Heart left ventricle (tissue), 16 donors: ENCODE measurements at regions not wholly inside any gene's neighbourhood (a gene's known extent, or its start where the extent isn't known, plus 50 kb on each side); places are given as distances from the start of the nearest gene placed in this dataset.

ENCODE experiments used
- ATAC-seq, 4 donors: fragments of 200-7000 bp; cut with Tn5 transposase; one replicate each; pipeline ENCODE4 v1.9.1; 2020 to 2022; ENCODE audit warnings: moderate library complexity in 4 of 4, mild to moderate bottlenecking in 3 of 4, moderate number of reproducible peaks in 1 of 4
- DNase-seq, 5 donors: peaks; one replicate each; pipeline ENCODE4 v3.0.0-alpha.2; 2020
- H3K27ac ChIP-seq, 12 donors: fragments of 200-600 bp; sonication (generic) in 4 of 12; one replicate each; pipeline versions ENCODE4 v1.5.0 to v1.8.0; 2016 to 2022; ENCODE audit warnings: mild to moderate bottlenecking in 2 of 12
- H3K27me3 ChIP-seq, 9 donors: fragments of 200-600 bp; sonication (generic) in 2 of 9; one replicate each; pipeline versions ENCODE4 v1.5.1 to v1.8.0; 2016 to 2022; ENCODE audit warnings: mild to moderate bottlenecking in 3 of 9
- H3K36me3 ChIP-seq, 9 donors: fragments of 200-600 bp; sonication (generic) in 2 of 9; one replicate each; pipeline versions ENCODE4 v1.5.0 to v1.8.0; 2018 to 2022; ENCODE audit warnings: mild to moderate bottlenecking in 2 of 9
- H3K4me1 ChIP-seq, 12 donors: fragments of 200-600 bp; sonication (generic) in 4 of 12; one replicate each; pipeline versions ENCODE4 v1.5.0 to v1.8.0; 2016 to 2022; ENCODE audit warnings: mild to moderate bottlenecking in 3 of 12
- H3K4me3 ChIP-seq, 12 donors: fragments of 200-600 bp; sonication (generic) in 4 of 12; one replicate each; pipeline versions ENCODE4 v1.5.0 to v1.8.0; 2017 to 2022; ENCODE audit warnings: mild to moderate bottlenecking in 9 of 12, moderate library complexity in 4 of 12
- H3K9me3 ChIP-seq, 12 donors: fragments of 200-600 bp; sonication (generic) in 4 of 12; one replicate each; pipeline versions ENCODE4 v1.5.0 to v1.8.0; 2016 to 2022; ENCODE audit warnings: mild to moderate bottlenecking in 1 of 12
- POLR2A ChIP-seq, 2 donors: fragments of 450-650 bp; IDR thresholded peaks; one replicate each; pipeline ENCODE4 v1.6.1; 2017; ENCODE audit warnings: antibody characterized with exemption in 2 of 2, mild to moderate bottlenecking in 2 of 2, moderate library complexity in 2 of 2
- WGBS, 4 donors: extraction: QIAGEN DNeasy Blood & Tissue Kit in 2 of 4; methylation state at CpG; one replicate each; pipeline versions ENCODE4 v1.1.5 to v1.1.7; 2013 to 2018; 5-methylcytosine and 5-hydroxymethylcytosine counted together
- intact Hi-C, 10 donors: fragments of 100-400 bp; cut with DNase I; formaldehyde crosslinking; loops; one replicate each; pipeline versions ENCODE4 v1.11.1 to v1.14.2; 2022
- TF ChIP-seq, protein P1 (sequence below), 12 donors: fragments of 200-600 bp; sonication (generic) in 4 of 12; IDR thresholded peaks; one replicate each; pipeline versions ENCODE4 v1.5.0 to v1.8.0; 2018 to 2022; ENCODE audit warnings: antibody characterized with exemption in 12 of 12, mild to moderate bottlenecking in 5 of 12
- donor health status: ischemic (EF 13 %, LVEDD 7.1; RV severe dilation, severe dysfunction).
- donor health status: healthy with polysubstance abuse.
- donor health status: DM: no; HTN: yes; CAD: no.
- donor health status: DM: no; HTN: no; CAD: no.
- donor health status: ischemic (EF 25% LVEDD 6.9; RV normal size, moderate dysfunction).
- donor health status: ischemic (EF 25% LVEDD 5.7; RV mildly dilated, moderate dysfunction).
- donor health status: healthy.
- donor health status: DM: yes; HTN: yes; CAD: no.
- donor health status: ischemic (EF 35%, LVEDD 5.7; RV mildly dilated, moderate dysfunction).
- donor health status: nonischemic (EF 11% LVEDD 7.7; RV severe dilation, severe dysfunction).
- donor health status: DM: yes; HTN: yes; CAD: no.
- donor health status: PGD.
- donor health status: ischemic (EF 29% LVEDD 5.4; RV normal size, mild dysfunction).
- donor health status: nonischemic (EF 23%, LVEDD 6.1; RV moderate dilation, normal function).

DNA sequence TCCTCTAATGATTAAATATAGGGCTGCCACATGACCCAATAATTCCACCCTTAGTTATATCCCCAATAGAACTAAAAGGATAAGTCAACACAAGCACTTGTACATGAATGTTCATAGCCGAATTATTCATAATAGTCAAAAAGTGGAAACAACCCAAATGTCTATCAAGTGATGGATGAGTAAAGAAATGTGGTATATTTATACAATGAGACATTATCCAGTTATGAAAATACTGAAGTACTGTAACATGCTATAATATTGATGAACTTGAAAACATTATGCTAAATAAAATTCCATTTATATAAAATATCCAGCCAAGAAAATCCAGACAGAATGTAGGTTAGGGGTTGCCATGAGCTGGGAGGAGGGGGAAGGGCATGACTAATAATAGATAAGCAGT lies 436.7 kb upstream of the AADAT start:
- TF ChIP-seq, protein P1, sequence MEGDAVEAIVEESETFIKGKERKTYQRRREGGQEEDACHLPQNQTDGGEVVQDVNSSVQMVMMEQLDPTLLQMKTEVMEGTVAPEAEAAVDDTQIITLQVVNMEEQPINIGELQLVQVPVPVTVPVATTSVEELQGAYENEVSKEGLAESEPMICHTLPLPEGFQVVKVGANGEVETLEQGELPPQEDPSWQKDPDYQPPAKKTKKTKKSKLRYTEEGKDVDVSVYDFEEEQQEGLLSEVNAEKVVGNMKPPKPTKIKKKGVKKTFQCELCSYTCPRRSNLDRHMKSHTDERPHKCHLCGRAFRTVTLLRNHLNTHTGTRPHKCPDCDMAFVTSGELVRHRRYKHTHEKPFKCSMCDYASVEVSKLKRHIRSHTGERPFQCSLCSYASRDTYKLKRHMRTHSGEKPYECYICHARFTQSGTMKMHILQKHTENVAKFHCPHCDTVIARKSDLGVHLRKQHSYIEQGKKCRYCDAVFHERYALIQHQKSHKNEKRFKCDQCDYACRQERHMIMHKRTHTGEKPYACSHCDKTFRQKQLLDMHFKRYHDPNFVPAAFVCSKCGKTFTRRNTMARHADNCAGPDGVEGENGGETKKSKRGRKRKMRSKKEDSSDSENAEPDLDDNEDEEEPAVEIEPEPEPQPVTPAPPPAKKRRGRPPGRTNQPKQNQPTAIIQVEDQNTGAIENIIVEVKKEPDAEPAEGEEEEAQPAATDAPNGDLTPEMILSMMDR (IDR thresholded peaks at IDR 0.05): no peak
- no peak for TF ChIP-seq POLR2A (IDR thresholded peaks at IDR 0.05)
- no peak for ATAC-seq
- WGBS, 4 donors: 79 to 93% (median 81%) methylated on average over 1 of the region's 1 CpG

DNA sequence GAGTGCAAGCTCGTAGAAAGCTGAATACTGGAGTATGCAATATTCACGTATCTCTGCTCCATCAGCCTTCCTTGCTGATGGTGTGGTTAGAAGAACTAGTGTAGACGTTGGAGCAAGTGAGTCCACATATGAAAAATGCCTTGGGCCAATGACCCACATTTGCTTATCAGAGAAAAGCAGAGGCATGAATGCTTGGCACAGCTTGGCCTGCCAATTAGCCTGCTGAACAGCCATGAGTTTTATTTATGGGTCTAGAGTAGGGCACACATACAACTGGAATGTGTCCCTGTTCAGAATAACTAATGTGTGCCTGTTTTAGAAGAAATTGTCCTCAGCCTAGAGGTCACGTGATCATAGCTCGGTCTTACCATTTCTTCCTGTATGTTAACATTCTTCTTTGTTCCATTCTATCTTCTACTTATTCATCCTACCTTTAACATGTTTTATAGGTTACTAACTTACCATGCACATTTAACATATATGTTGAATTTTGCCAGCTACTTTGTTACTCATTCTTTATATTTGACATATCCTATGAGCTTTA lies 432.7 kb upstream of the AADAT start:
- DNase-seq (peak in 2 of 5 donors; percentile 15 to 58), ATAC-seq (peak; percentile 80 to 94 (median 91))
- intact Hi-C loops: no loop called here
- 59 to 78% (median 64%) methylated on average over 5 of the region's 5 CpGs for WGBS, 4 donors
- no peaks in the 10 kb centered on the region for H3K27me3 ChIP-seq
- peaks cover 0 to 2% (median 0%) of the 10 kb centered on the region in 12 donors for H3K9me3 ChIP-seq
- no peaks in the 10 kb centered on the region for H3K36me3 ChIP-seq
- H3K4me3 ChIP-seq: no peak overlapping the region
- TF ChIP-seq POLR2A (IDR thresholded peaks at IDR 0.05): no peak
- TF ChIP-seq, protein P1 (IDR thresholded peaks at IDR 0.05): no peak
- H3K4me1 ChIP-seq: no peaks in the 10 kb centered on the region
- H3K27ac ChIP-seq: no peak overlapping the region

More for the DNA sequence above, 436.7 kb upstream of the AADAT start:
- intact Hi-C loops: no loop called here
- no peaks in the 10 kb centered on the region for H3K36me3 ChIP-seq
- no peaks in the 10 kb centered on the region for H3K9me3 ChIP-seq
- no peak overlapping the region for H3K27ac ChIP-seq
- no peak overlapping the region for H3K4me3 ChIP-seq
- no peak for DNase-seq
- no peaks in the 10 kb centered on the region for H3K4me1 ChIP-seq
- no peaks in the 10 kb centered on the region for H3K27me3 ChIP-seq

DNA sequence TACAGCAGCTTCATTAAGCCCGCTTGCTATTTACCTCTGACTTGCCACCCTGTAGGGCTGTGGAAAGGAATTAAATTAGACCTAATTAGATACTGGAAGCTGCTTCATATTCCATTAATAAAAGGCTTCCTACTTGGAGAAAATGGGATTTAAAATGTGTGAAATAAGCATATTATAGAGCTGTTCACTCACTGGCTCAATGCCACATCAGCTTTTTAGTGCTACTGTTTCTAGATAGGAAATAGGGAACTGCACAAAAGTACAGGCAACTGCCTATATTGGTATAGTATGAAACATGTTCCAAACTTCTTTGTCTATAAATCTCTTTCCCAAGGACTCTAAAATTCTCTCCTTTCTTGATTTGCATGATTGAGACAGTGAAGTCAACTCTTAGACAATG lies 407.9 kb upstream of the AADAT start:
- intact Hi-C loops: no loop called here
- Histone ChIP-seq H3K4me3 (peak overlapping the region in 2 of 12 donors; percentile 7 to 20), H3K9me3 (peaks cover 0 to 9% (median 0%) of the 10 kb centered on the region in 12 donors), H3K4me1 (no peaks in the 10 kb centered on the region), H3K36me3 (no peaks in the 10 kb centered on the region), H3K27me3 (no peaks in the 10 kb centered on the region), H3K27ac (no peak overlapping the region)
- TF ChIP-seq POLR2A (IDR thresholded peaks at IDR 0.05): no peak
- TF ChIP-seq, protein P1 (IDR thresholded peaks at IDR 0.05): no peak
- 74 to 84% (median 82%) methylated on average over 1 of the region's 1 CpG for WGBS, 4 donors
- DNase-seq: no peak
- ATAC-seq: no peak

DNA sequence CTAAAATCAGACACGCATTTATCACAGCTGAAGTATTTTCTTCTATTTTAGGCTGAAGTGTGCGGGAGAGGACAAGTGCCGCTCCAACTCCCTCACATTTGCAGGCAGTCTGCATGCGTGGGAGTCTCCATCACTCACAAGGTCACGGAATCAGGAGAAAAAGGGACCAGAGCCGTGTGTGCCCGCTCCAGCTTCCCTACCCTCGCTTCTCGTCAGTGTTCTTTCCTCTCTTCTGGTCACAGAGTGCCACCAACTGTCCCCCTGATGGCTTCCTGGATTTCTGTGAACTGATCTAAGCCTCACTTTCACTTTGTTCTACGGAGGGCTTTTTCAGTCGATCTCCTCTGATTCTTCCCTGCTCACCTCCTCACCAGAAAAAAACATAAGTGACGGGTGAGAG lies 407.4 kb upstream of the AADAT start:
- TF ChIP-seq, protein P1 (IDR thresholded peaks at IDR 0.05): no peak
- TF ChIP-seq POLR2A (IDR thresholded peaks at IDR 0.05): no peak
- DNase-seq: no peak
- H3K36me3 ChIP-seq: no peaks in the 10 kb centered on the region
- no peaks in the 10 kb centered on the region for H3K4me1 ChIP-seq
- H3K27ac ChIP-seq: no peak overlapping the region
- no peak for ATAC-seq
- 48 to 58% (median 53%) methylated on average over 12 of the region's 12 CpGs for WGBS, 4 donors
- intact Hi-C loops: no loop called here
- H3K9me3 ChIP-seq: peaks cover 0 to 9% (median 0%) of the 10 kb centered on the region in 12 donors
- no peaks in the 10 kb centered on the region for H3K27me3 ChIP-seq
- peak overlapping the region in 6 of 12 donors; percentile 4 to 20 (median 6) for H3K4me3 ChIP-seq
